ENCODE measurements at regions not wholly inside any gene's neighbourhood (a gene's known extent, or its start where the extent isn't known, plus 50 kb on each side); places are given as distances from the start of the nearest gene placed in this dataset.

- Histone ChIP-seq H3K9ac (ENCODE audit: low read depth in 2 of 2, low read length in 2 of 2) (no peak overlapping the region), H3K27me3 (no peaks in the 10 kb centered on the region), H3K4me1 (no peaks in the 10 kb centered on the region), H3K4me3 (no peak overlapping the region), H3K36me3 (no peaks in the 10 kb centered on the region), H3K27ac (no peak overlapping the region), H3K9me3 (no peaks in the 10 kb centered on the region)
- TF ChIP-seq CTCF (IDR thresholded peaks at IDR 0.05), result no peak
- DNase-seq, result no peak
- intact Hi-C loops (cut with DNase I), result no loop called here
Observed at GRCh38 chr6:11894212-11894611, 115.6 kb upstream of the ADTRP start.

GRCh38 chr6:11891547-11891946 is 112.9 kb upstream of the ADTRP start:
- TF ChIP-seq CTCF (IDR thresholded peaks at IDR 0.05), result no peak
- Histone ChIP-seq H3K36me3 (no peaks in the 10 kb centered on the region), H3K9ac (ENCODE audit: low read depth in 2 of 2, low read length in 2 of 2) (no peak overlapping the region), H3K4me1 (no peaks in the 10 kb centered on the region), H3K27ac (no peak overlapping the region), H3K27me3 (no peaks in the 10 kb centered on the region), H3K4me3 (no peak overlapping the region), H3K9me3 (no peaks in the 10 kb centered on the region)
- no peak for DNase-seq
- intact Hi-C loops (cut with DNase I), result no loop called here

- no peak for DNase-seq
- Histone ChIP-seq H3K27me3 (no peaks in the 10 kb centered on the region), H3K4me1 (no peaks in the 10 kb centered on the region), H3K9ac (ENCODE audit: low read depth in 2 of 2, low read length in 2 of 2) (no peak overlapping the region), H3K27ac (no peak overlapping the region), H3K9me3 (no peaks in the 10 kb centered on the region), H3K4me3 (no peak overlapping the region), H3K36me3 (no peaks in the 10 kb centered on the region)
- intact Hi-C loops (cut with DNase I), result no loop called here
- no peak for TF ChIP-seq CTCF (IDR thresholded peaks at IDR 0.05)
Observed at GRCh38 chr6:11890849-11891248, 112.2 kb upstream of the ADTRP start.

GRCh38 chr6:11890209-11890608 is 111.6 kb upstream of the ADTRP start:
- no peak for DNase-seq
- no peaks in the 10 kb centered on the region for H3K4me1 ChIP-seq
- no peaks in the 10 kb centered on the region for H3K36me3 ChIP-seq
- no peak overlapping the region for H3K4me3 ChIP-seq
- no peak overlapping the region for H3K27ac ChIP-seq
- no peak overlapping the region for H3K9ac ChIP-seq (ENCODE audit: low read depth in 2 of 2, low read length in 2 of 2)
- intact Hi-C loops (cut with DNase I), result no loop called here
- no peak for TF ChIP-seq CTCF (IDR thresholded peaks at IDR 0.05)
- H3K27me3 ChIP-seq, result no peaks in the 10 kb centered on the region
- no peaks in the 10 kb centered on the region for H3K9me3 ChIP-seq

GRCh38 chr6:11889572-11889971 is 111.0 kb upstream of the ADTRP start:
- Histone ChIP-seq H3K9ac (ENCODE audit: low read depth in 2 of 2, low read length in 2 of 2) (no peak overlapping the region), H3K27me3 (no peaks in the 10 kb centered on the region), H3K4me3 (no peak overlapping the region), H3K4me1 (no peaks in the 10 kb centered on the region), H3K27ac (no peak overlapping the region), H3K9me3 (no peaks in the 10 kb centered on the region), H3K36me3 (no peaks in the 10 kb centered on the region)
- no peak for TF ChIP-seq CTCF (IDR thresholded peaks at IDR 0.05)
- DNase-seq, result no peak
- intact Hi-C loops (cut with DNase I), result no loop called here

GRCh38 chr6:11888727-11889126 is 110.1 kb upstream of the ADTRP start:
- Histone ChIP-seq H3K4me3 (no peak overlapping the region), H3K36me3 (no peaks in the 10 kb centered on the region), H3K9ac (ENCODE audit: low read depth in 2 of 2, low read length in 2 of 2) (no peak overlapping the region), H3K27me3 (no peaks in the 10 kb centered on the region), H3K27ac (no peak overlapping the region), H3K9me3 (no peaks in the 10 kb centered on the region), H3K4me1 (no peaks in the 10 kb centered on the region)
- no peak for DNase-seq
- no peak for TF ChIP-seq CTCF (IDR thresholded peaks at IDR 0.05)
- intact Hi-C loops (cut with DNase I), result no loop called here
